Upper lobe of left lung (tissue), 6 donors: ENCODE measurements at regions not wholly inside any gene's neighbourhood (a gene's known extent, or its start where the extent isn't known, plus 50 kb on each side); places are given as distances from the start of the nearest gene placed in this dataset.
"Not testable (repeated sequence)": the region's sequence is repeated elsewhere in the genome, so short reads cannot be mapped to it uniquely, and the experiment has no call there.

Experiments used
- ATAC-seq, 2 donors: fragments of 200-7000 bp; cut with Tn5 transposase; one replicate each; pipeline ENCODE4 v1.9.1; 2022; ENCODE audit warnings: mild to moderate bottlenecking in 2 of 2, moderate library complexity in 2 of 2; ENCODE audit not compliant: low FRiP score in 2 of 2
- DNase-seq, 2 donors: peaks; one replicate each; pipeline ENCODE4 v3.0.0-alpha.2; 2019 to 2020
- H3K27ac ChIP-seq, 4 donors: fragments of 200-600 bp; sonication (generic); one replicate each; pipeline ENCODE4 v1.5.1; 2016 to 2019
- H3K27me3 ChIP-seq, 4 donors: fragments of 200-600 bp; sonication (generic); one replicate each; pipeline ENCODE4 v1.5.1; 2017 to 2019
- H3K36me3 ChIP-seq, 4 donors: fragments of 200-600 bp; sonication (generic); one replicate each; pipeline ENCODE4 v1.5.1; 2016 to 2019
- H3K4me1 ChIP-seq, 4 donors: fragments of 200-600 bp; sonication (generic); one replicate each; pipeline ENCODE4 v1.5.1; 2018 to 2019
- H3K4me3 ChIP-seq, 4 donors: fragments of 200-600 bp; sonication (generic); one replicate each; pipeline ENCODE4 v1.5.1; 2017 to 2019; ENCODE audit warnings: mild to moderate bottlenecking in 2 of 4, moderate library complexity in 1 of 4
- H3K9me3 ChIP-seq, 4 donors: fragments of 200-600 bp; sonication (generic); one replicate each; pipeline ENCODE4 v1.5.1; 2018 to 2019
- EP300 ChIP-seq, 4 donors: sonication (generic); formaldehyde crosslinking; IDR thresholded peaks; one replicate each; pipeline ENCODE4 v1.5.1; 2017; ENCODE audit warnings: antibody characterized with exemption in 4 of 4, control low read depth in 2 of 4
- POLR2A ChIP-seq, 4 donors: fragments of 450-650 bp; IDR thresholded peaks; one replicate each; pipeline ENCODE4 v1.5.1; 2016 to 2017; ENCODE audit warnings: antibody characterized with exemption in 4 of 4, mild to moderate bottlenecking in 2 of 4
- POLR2AphosphoS5 ChIP-seq, 2 donors: sonication (generic); formaldehyde crosslinking; IDR thresholded peaks; one replicate each; pipeline ENCODE4 v1.5.1; 2017; ENCODE audit warnings: antibody characterized with exemption in 2 of 2
- WGBS, 2 donors: methylation state at CpG; one replicate each; pipeline ENCODE4 v1.1.5; 2017 to 2018; 5-methylcytosine and 5-hydroxymethylcytosine counted together
- TF ChIP-seq, protein P1 (sequence below), 6 experiments: fragments of 450-650 bp in 4 of 6; fragments of 200-600 bp in 2 of 6; sonication (generic) in 2 of 6; IDR thresholded peaks; one replicate each; pipeline ENCODE4 v1.5.1; 2016 to 2019; ENCODE audit warnings: antibody characterized with exemption in 6 of 6
- donor health status: DM: no; HTN: no; CAD: no; lungs with moderate emphysema.
- donor health status: DM: no; HTN: yes; CAD: no; lungs with severe emphysema.

DNA sequence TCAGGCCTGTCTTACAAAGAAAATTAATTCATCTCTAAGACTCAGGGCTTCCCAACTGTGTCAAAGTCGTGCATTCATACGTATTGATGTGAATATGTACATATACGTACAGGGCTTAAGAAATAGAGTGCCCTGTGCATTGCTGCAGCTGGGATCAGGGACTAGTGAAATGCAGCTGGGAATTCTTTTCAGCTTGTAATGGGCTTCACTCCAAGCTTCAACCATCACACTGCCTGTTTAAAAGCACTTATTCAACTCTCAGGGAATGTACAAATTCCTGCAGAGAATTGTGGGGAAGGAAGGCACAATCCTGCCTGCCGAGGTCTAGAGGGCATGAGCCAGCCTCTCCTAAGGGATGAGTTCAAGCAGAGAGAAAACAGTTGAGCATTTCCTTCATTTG, 59.6 kb upstream of the MAN2A1 start:
- DNase-seq = no peak
- no peak for TF ChIP-seq EP300 (IDR thresholded peaks at IDR 0.05)
- TF ChIP-seq, protein P1, sequence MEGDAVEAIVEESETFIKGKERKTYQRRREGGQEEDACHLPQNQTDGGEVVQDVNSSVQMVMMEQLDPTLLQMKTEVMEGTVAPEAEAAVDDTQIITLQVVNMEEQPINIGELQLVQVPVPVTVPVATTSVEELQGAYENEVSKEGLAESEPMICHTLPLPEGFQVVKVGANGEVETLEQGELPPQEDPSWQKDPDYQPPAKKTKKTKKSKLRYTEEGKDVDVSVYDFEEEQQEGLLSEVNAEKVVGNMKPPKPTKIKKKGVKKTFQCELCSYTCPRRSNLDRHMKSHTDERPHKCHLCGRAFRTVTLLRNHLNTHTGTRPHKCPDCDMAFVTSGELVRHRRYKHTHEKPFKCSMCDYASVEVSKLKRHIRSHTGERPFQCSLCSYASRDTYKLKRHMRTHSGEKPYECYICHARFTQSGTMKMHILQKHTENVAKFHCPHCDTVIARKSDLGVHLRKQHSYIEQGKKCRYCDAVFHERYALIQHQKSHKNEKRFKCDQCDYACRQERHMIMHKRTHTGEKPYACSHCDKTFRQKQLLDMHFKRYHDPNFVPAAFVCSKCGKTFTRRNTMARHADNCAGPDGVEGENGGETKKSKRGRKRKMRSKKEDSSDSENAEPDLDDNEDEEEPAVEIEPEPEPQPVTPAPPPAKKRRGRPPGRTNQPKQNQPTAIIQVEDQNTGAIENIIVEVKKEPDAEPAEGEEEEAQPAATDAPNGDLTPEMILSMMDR (IDR thresholded peaks at IDR 0.05) = no peak
- TF ChIP-seq POLR2AphosphoS5 (IDR thresholded peaks at IDR 0.05) = no peak
- TF ChIP-seq POLR2A (IDR thresholded peaks at IDR 0.05) = no peak
- H3K9me3 ChIP-seq = no peaks in the 10 kb centered on the region
- H3K4me3 ChIP-seq = no peak overlapping the region
- H3K27me3 ChIP-seq = no peaks in the 10 kb centered on the region
- H3K4me1 ChIP-seq = no peaks in the 10 kb centered on the region
- no peak overlapping the region for H3K27ac ChIP-seq
- no peaks in the 10 kb centered on the region for H3K36me3 ChIP-seq
- 42 to 47% methylated on average over 4 of the region's 4 CpGs for WGBS, 2 donors
- ATAC-seq = no peak

DNA sequence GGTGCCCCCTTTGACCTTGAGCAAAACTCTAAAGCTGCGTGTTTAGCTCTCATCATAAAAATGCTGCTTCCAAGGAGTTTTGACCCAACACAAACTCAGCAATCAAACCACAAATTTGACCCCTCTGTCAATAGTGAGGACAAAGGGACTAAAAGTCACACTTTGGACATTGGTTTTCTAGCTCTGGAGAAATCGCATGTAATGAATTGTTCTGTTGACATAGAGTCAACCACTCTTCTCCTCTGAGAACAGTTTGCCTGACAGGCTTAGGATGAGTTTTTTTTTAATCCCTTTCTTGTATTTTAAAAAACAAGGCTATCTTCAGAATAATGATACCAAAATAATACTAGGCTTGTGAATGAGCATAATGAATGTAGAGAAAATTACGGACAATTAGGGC, 61.1 kb upstream of the MAN2A1 start:
- no peaks in the 10 kb centered on the region for H3K36me3 ChIP-seq
- WGBS, 2 donors = 81 to 92% methylated on average over 3 of the region's 3 CpGs
- H3K27me3 ChIP-seq = no peaks in the 10 kb centered on the region
- H3K4me1 ChIP-seq = no peaks in the 10 kb centered on the region
- no peak overlapping the region for H3K27ac ChIP-seq
- H3K4me3 ChIP-seq = no peak overlapping the region
- DNase-seq = no peak
- TF ChIP-seq, protein P1 (IDR thresholded peaks at IDR 0.05) = no peak
- TF ChIP-seq POLR2A (IDR thresholded peaks at IDR 0.05) = no peak
- TF ChIP-seq EP300 (IDR thresholded peaks at IDR 0.05) = no peak
- TF ChIP-seq POLR2AphosphoS5 (IDR thresholded peaks at IDR 0.05) = no peak
- no peak for ATAC-seq
- no peaks in the 10 kb centered on the region for H3K9me3 ChIP-seq

DNA sequence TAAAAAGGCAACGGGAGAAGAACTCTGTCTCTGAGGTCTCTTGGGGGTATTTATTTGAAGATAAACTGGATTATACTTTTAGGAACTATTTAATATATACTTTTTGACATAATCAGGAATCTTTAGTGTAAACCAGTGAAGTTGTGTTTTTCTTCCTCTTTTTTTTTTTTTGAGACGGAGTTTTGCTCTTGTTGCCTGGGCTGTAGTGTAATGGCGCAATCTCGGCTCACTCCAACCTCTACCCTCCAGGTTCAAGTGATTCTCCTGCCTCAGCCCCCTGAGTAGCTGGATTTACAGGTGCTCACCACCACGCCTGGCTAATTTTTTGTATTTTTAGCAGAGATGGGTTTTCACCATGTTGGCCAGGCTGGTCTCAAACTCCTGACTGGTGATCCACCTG, 68.5 kb upstream of the MAN2A1 start:
- H3K27ac ChIP-seq, H3K9me3 ChIP-seq, H3K4me3 ChIP-seq, H3K27me3 ChIP-seq, ATAC-seq, DNase-seq, H3K4me1 ChIP-seq, H3K36me3 ChIP-seq: not testable (repeated sequence)
- whole genome bisulfite sequencing, 2 donors = 75 to 76% methylated on average over 5 of the region's 5 CpGs

DNA sequence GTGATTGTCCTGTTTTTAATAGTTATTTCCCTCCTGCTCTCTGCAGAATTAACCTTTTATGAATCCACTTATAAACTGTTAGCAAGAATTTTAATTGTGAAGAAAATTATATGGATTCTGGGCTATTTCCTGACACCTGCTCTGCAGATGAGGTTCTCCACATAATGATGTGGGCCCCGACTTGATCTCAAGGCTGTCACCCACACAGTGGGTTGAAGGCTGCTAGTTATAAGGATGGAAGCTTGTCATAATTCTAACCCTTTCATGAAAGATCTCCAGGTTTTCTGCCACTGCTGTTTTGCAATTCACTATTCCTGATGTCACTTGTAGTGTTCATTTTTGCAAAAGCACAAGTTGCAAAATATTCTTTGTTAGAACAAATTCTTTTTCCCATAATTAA, 69.1 kb upstream of the MAN2A1 start:
- DNase-seq (no peak), ATAC-seq (no peak)
- H3K36me3 ChIP-seq = no peaks in the 10 kb centered on the region
- H3K9me3 ChIP-seq = no peaks in the 10 kb centered on the region
- no peaks in the 10 kb centered on the region for H3K27me3 ChIP-seq
- no peak for TF ChIP-seq POLR2A (IDR thresholded peaks at IDR 0.05)
- TF ChIP-seq POLR2AphosphoS5 (IDR thresholded peaks at IDR 0.05) = no peak
- TF ChIP-seq, protein P1 (IDR thresholded peaks at IDR 0.05) = no peak
- no peak for TF ChIP-seq EP300 (IDR thresholded peaks at IDR 0.05)
- H3K4me3 ChIP-seq = no peak overlapping the region
- H3K4me1 ChIP-seq = no peaks in the 10 kb centered on the region
- 69 to 82% methylated on average over 1 of the region's 1 CpG for WGBS, 2 donors
- H3K27ac ChIP-seq = no peak overlapping the region

DNA sequence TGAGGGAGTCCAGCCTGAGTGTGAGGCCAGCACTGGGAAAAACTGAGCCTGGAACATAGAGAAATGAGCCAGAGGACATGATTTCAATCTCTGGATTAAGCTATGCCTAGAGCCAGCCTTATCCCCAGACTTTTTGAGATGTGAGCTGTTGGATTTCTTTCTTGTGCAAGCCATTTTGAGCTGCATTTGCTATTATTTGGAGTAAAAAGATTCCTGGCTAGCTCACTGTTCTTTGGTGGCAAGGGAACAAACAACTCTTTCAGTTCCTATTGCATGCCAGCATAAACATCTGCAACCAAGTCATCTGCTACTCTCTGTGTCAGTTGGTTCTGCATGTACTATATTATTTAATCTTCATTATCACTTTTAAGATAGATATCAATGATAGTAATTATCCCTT, 70.1 kb upstream of the MAN2A1 start:
- ATAC-seq = no peak
- no peaks in the 10 kb centered on the region for H3K27me3 ChIP-seq
- H3K36me3 ChIP-seq = no peaks in the 10 kb centered on the region
- peak overlapping the region in 1 of 4 donors; percentile 44 for H3K27ac ChIP-seq
- no peak for DNase-seq
- TF ChIP-seq POLR2A (IDR thresholded peaks at IDR 0.05) = no peak
- TF ChIP-seq, protein P1 (IDR thresholded peaks at IDR 0.05) = no peak
- no peak for TF ChIP-seq POLR2AphosphoS5 (IDR thresholded peaks at IDR 0.05)
- no peak overlapping the region for H3K4me3 ChIP-seq
- no peaks in the 10 kb centered on the region for H3K4me1 ChIP-seq
- no peaks in the 10 kb centered on the region for H3K9me3 ChIP-seq
